GM18858 (cell line): ENCODE measurements at regions not wholly inside any gene's neighbourhood (a gene's known extent, or its start where the extent isn't known, plus 50 kb on each side); places are given as distances from the start of the nearest gene placed in this dataset.

Experiments used
- ATAC-seq: cut with Tn5 transposase; IDR thresholded peaks from one replicate; pipeline ENCODE4 v1.9.1; 2021; ENCODE audit not compliant: unreplicated experiment

GRCh38 chr18:39396168-39396567 lies 1830.6 kb upstream of the CELF4 start:
- no peak for ATAC-seq

GRCh38 chr18:39389800-39390379 lies 1824.3 kb upstream of the CELF4 start:
- ATAC-seq, result no peak

GRCh38 chr18:39380866-39381265 lies 1815.3 kb upstream of the CELF4 start:
- no peak for ATAC-seq

GRCh38 chr18:39380186-39380725 lies 1814.7 kb upstream of the CELF4 start:
- ATAC-seq, result no peak

- no peak for ATAC-seq
Measured at GRCh38 chr18:39375066-39375465, 1809.5 kb upstream of the CELF4 start.

- no peak for ATAC-seq
Measured at GRCh38 chr18:39371996-39372395, 1806.4 kb upstream of the CELF4 start.

DNA sequence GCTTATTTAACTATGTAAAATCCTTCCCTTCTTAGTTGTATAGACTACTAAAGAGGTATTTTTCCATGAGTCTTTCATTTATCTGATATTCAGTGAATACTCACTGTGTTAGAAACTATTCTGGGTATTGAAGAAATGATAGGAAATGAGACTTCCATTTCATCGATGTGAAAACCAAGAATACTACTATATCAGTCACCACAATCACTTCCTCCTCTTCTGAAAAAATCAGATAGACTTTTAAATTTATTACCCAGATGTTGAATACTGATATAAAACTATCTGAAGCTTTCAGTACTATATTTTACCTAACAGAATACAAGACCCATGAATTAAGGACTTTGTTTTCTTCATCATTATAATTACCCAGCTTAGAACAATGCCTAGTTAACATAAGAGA lies 1801.1 kb upstream of the CELF4 start:
- ATAC-seq, result no peak

GRCh38 chr18:39365836-39366485 lies 1800.4 kb upstream of the CELF4 start:
- ATAC-seq, result no peak

DNA sequence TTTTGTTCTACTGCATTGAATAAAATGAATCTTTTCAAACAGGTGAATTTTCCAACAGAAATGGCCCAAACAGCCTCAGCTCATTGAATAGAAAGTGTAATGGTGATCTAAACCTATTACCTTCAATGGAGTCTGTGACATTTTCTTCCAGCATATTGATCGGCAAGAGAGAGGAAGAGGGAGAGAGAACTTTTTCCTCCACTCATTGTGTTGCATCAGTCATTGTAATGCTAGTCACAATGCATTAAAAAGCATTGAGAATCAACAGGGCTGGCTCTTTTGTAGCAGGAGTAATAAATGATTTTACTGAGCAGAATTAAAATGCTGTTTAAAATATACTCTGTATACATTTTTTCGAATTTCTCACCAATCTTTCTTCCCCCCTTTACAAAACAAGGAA lies 1794.5 kb upstream of the CELF4 start:
- ATAC-seq, result no peak

- no peak for ATAC-seq
Measured at GRCh38 chr18:39359636-39360035, 1794.0 kb upstream of the CELF4 start.

DNA sequence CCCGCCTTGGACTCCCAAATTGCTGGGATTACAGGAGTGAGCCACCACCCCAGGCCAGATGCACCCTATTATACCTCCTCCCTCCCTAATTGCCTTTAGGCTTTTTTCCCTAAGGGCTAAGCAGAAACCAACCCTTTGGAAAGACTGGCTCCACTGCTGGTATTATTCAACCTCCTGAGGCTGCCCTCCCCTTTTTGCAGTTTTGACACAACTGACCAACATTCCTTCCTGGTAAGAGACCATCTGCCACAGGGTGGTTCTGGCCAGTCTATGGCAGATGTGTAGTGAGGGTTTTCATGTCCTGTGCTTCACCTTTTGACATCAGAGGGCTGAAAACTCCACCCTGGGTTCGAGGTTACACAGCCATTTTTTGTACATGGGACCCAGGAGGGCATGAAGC lies 1785.3 kb upstream of the CELF4 start:
- ATAC-seq, result no peak

- ATAC-seq, result no peak
Measured at GRCh38 chr18:39349801-39350200, 1784.2 kb upstream of the CELF4 start.

DNA sequence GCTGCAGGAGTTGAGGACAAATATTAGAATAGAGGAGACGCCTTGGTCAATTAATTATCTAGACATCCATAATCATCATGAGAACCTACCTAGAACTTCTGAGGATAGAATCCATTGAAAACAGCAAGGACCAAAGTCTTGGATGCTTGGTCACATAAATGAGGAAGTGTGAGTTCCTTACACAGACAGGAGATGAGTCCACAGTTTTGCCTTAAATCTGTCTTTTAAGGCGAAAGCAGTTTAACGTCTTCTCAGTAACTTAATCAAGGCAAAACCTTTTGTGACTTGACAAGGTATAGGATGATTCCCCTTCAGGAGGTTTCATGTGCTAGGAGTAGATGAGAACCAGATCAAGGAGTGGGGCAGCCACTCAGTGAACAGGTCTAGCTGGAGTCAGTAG lies 1783.2 kb upstream of the CELF4 start:
- no peak for ATAC-seq

DNA sequence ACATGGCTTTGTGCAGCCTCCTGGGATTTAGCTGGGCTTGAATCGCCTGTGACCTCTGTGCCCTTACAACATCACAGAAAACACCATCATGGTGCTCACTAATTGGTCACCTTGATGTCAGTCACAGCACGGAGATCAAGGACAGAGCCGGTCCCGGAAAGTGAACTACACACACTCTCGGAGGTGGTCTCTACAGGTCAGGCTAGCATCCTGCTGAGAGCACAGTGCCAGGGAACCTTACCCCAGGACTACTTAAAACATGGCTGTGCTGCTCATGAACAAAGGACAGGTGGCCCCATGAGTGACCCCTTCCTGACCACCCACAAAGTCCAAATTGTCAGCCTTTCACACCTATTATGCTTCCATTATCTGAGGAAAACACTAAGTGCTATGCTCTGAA lies 1782.1 kb upstream of the CELF4 start:
- ATAC-seq, result no peak

- ATAC-seq, result no peak
Measured at GRCh38 chr18:39346916-39347315, 1781.3 kb upstream of the CELF4 start.

DNA sequence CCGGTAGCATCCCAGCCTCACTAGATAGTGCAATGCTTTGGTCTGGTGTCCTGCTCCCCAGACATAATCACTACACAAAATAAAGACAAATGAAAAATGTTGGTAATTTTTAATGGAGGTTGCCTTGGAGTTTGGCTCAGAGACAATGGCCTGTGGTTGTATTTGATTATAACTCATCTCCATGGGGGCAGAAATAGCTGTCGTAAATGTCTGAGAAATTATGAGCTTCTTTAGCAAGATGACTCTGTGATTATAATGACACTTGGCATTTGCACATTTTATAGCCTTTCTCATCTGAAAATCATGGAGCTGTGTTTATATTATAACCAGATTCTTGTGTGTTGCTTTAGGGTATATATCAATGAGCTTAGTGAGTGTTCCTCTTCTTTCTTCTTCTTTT lies 1779.7 kb upstream of the CELF4 start:
- ATAC-seq, result no peak

DNA sequence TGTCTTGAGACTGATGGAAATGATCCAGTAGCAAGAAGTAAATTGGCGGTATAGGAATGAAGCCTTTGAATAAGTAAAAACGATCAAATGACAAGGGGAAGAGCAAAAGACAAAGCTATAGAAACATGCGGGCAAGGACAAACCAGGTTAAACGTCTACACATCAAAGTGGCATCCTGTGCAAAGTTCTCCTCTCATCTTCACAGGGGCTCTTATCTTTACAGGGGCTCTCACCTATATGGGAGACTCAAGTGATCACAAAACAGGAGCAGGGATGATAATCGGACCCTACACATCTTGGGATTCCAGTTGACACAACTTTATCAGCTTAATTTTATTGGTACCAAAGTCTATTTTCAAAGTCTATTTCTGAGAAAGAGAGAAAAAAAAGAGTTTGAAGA lies 1778.9 kb upstream of the CELF4 start:
- ATAC-seq, result no peak

GRCh38 chr18:39341129-39341528 lies 1775.5 kb upstream of the CELF4 start:
- no peak for ATAC-seq

DNA sequence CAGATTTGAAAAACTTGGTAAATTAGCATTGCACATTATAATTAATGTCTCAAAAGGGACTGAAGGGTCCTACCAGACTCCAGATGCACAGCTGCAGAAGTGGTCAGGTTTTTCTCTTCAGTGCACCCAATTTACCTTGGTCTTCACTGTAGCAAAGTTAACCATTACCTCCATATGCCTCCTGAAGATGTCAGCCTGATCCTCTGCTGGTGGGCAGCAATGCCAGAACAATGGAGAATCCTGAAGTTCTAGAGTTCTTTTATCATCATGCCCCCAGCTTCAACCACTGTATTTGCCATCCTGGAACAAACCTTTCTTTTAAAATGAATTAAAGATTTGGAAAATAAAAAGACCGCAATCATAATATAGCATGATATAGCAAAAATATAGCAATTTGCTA lies 1774.8 kb upstream of the CELF4 start:
- ATAC-seq, result no peak

- no peak for ATAC-seq
Measured at GRCh38 chr18:39329496-39330275, 1764.1 kb upstream of the CELF4 start.

DNA sequence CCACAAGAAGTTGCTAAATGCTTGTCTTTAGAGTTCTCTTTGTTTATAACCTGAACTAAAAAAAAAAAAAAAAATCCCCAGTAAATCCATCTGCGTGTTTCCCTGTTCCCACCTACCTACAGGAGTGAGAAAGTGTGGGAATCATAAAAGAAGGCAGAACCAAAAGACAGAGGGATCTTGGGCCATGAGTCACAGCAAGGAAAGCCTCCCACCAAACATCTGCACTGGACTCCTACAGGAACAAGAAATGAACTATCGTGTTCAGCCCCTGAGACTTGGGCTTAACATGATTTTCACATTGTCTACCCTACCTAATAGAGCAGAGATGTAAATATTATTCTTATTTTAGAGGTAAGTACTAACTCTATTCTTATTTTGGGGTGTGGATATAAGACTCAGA lies 1761.2 kb upstream of the CELF4 start:
- no peak for ATAC-seq

- ATAC-seq, result no peak
Measured at GRCh38 chr18:39325973-39326372, 1760.4 kb upstream of the CELF4 start.
